Tibial nerve (tissue), 4 donors: ENCODE measurements at regions not wholly inside any gene's neighbourhood (a gene's known extent, or its start where the extent isn't known, plus 50 kb on each side); places are given as distances from the start of the nearest gene placed in this dataset.

Source experiments
- EP300 ChIP-seq, 2 donors: sonication (generic); formaldehyde crosslinking; IDR thresholded peaks; one replicate each; pipeline ENCODE4 v1.6.1; 2017; ENCODE audit warnings: antibody characterized with exemption in 2 of 2, mild to moderate bottlenecking in 1 of 2
- POLR2A ChIP-seq, 2 donors: fragments of 450-650 bp; IDR thresholded peaks; one replicate each; pipeline ENCODE4 v1.6.1; 2017; ENCODE audit warnings: antibody characterized with exemption in 2 of 2, mild to moderate bottlenecking in 2 of 2, moderate library complexity in 2 of 2
- TF ChIP-seq, protein P1 (sequence below), 5 experiments: fragments of 200-600 bp in 3 of 5; fragments of 450-650 bp in 2 of 5; sonication (generic) in 3 of 5; IDR thresholded peaks; one replicate each; pipeline ENCODE4 v1.5.1; 2016 to 2019; ENCODE audit warnings: antibody characterized with exemption in 5 of 5, mild to moderate bottlenecking in 3 of 5, moderate library complexity in 2 of 5

DNA sequence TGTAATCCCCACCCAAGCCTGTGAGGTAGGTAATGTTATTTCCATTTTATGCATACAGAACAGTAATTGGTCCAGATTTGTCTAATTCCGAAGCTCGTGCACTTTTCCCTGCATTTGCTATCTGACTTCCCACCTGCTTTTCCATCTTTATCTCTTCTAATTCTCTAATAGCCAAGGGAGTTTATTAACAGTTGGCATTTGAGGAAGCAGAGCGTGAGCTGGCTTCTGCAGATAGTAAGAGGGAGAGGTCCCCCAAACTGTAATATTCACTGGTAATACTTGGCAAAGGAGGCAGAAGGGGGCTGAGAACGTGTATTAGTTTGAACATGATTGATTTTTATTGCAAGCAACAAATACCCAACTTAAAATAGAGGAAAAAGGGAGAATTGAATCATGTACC, 110.8 kb upstream of the SPON1 start:
- TF ChIP-seq, protein P1, sequence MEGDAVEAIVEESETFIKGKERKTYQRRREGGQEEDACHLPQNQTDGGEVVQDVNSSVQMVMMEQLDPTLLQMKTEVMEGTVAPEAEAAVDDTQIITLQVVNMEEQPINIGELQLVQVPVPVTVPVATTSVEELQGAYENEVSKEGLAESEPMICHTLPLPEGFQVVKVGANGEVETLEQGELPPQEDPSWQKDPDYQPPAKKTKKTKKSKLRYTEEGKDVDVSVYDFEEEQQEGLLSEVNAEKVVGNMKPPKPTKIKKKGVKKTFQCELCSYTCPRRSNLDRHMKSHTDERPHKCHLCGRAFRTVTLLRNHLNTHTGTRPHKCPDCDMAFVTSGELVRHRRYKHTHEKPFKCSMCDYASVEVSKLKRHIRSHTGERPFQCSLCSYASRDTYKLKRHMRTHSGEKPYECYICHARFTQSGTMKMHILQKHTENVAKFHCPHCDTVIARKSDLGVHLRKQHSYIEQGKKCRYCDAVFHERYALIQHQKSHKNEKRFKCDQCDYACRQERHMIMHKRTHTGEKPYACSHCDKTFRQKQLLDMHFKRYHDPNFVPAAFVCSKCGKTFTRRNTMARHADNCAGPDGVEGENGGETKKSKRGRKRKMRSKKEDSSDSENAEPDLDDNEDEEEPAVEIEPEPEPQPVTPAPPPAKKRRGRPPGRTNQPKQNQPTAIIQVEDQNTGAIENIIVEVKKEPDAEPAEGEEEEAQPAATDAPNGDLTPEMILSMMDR (IDR thresholded peaks at IDR 0.05), result no peak
- TF ChIP-seq EP300 (IDR thresholded peaks at IDR 0.05), result no peak
- no peak for TF ChIP-seq POLR2A (IDR thresholded peaks at IDR 0.05)
